HG03378 (cell line): ENCODE measurements at regions not wholly inside any gene's neighbourhood (a gene's known extent, or its start where the extent isn't known, plus 50 kb on each side); places are given as distances from the start of the nearest gene placed in this dataset.
"Not testable (repeated sequence)": the region's sequence is repeated elsewhere in the genome, so short reads cannot be mapped to it uniquely, and the experiment has no call there.

Experiments used
- ATAC-seq: cut with Tn5 transposase; IDR thresholded peaks from one replicate; pipeline ENCODE4 v1.9.1; 2021; ENCODE audit warnings: mild to moderate bottlenecking, moderate library complexity; ENCODE audit not compliant: unreplicated experiment

- ATAC-seq: no peak
These were observed 176.6 kb downstream of the JCAD start for GRCh38 chr10:29882766-29883165.

DNA sequence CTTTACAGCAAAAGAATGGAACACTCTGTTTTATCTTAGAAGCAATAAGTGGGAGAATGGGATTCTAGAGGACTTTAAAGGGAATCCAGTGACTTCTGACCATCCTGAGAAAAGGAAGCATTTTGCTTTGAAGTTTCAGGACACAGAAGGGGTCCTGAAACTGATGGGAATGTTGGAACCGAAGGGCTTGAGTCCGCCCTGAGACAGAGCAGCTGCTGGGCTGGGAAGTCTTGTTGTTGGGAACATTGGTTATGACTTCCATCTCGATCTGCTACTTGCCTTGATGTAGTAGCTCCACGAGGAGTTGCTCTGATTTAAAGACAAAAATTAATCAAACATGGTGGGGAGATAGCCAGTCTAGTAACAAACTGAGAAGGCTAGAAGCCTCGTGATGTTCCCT, 177.6 kb downstream of the JCAD start:
- ATAC-seq: no peak

- no peak for ATAC-seq
These were observed 178.0 kb downstream of the JCAD start for GRCh38 chr10:29881336-29881771.

DNA sequence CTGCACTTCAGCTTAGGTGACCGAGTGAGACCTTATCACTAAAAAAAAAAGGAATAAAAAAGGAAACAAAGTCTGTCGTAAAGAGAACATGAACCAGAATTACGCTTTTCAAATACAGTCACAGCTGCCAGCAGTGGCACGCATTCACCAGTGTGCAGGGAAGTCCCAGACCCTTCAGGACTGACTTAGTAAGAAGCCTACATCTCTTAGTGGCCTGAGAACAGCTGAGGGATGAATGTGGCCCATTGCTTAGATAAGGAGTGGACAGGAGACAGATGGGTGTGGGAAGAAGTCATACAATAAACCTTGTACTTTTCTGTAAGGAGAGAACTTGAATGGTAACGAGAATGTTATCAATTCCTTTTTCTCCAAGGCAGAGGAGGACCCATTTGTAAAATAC, 178.5 kb downstream of the JCAD start:
- no peak for ATAC-seq

- no peak for ATAC-seq
These were observed 179.5 kb downstream of the JCAD start for GRCh38 chr10:29879862-29880261.

DNA sequence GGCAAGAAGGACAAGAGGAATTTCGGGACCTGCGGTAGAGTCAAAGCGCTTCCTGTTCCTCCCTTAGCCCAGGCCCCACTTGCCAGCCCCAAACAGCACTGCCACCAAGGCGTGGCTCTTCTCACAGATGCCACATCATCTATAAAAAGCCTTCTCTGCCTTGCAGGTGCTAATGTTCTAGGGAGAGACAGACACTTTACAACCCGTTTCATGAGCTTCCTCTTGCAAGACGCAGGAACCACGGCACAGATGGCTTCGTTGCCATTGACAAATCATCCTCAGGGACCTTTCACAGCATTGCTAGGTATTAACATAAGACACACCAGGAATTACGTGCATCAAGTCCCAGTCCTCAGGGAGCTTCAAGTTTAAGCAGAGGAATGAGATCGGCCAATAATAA, 180.9 kb downstream of the JCAD start:
- no peak for ATAC-seq

- ATAC-seq: no peak
These were observed 181.4 kb downstream of the JCAD start for GRCh38 chr10:29877793-29878491.

DNA sequence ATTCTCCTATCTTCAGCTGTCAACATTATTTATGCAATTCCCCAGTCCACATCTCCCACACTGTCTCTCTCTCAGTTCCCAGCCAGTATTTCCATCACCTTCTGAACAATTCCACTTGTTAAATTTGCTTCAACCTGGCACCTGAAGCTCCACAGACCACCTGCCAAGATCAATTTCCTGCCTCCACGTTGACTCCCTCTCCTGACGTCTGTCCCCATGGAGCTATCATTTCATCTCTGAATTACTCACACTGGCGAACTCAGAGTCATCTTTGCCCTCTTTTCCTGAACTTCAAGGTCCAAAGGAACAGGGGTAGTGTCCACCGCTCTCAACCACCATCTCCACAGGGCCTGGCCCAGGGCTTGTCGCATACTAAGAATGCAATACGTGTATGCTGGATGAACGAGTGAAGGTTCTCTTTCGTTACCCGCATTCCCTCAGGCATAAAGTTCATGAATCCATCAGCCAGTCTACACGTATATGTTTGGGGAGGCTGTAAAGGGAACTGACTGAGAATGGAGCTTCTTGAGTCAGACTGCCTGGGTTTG, 183.3 kb downstream of the JCAD start:
- no peak for ATAC-seq

DNA sequence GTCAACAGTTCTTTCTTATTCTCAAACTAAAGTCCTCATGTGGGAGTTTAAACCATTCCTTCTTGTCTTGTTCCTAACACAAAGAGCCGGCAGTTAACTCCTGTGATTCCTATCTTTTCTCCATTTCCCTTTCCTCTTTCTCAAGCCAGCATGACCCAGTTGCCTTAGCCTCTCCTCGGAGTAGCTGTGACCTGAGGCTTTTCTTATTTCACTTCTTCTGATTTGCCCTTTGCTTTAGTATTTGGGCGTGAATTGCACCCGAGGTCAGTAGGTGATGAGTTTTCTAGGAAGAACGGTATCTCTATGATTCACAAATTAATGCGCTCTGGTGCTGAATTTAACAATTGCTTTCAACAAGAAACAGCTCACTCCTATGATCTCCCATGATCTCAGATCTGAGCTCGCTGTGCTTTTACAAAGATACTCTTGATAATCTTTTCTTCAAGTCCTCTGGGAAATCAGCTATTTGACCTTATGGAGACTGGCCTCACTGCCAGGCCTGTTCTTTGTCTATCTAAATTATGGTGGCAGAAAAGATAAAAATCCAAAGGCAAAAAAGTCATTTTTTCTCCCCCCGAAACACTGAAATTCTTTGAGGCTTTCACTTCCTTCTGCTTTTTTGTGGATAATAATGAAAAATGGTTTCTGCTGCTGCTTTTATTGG, 184.6 kb downstream of the JCAD start:
- no peak for ATAC-seq

- no peak for ATAC-seq
These were observed 185.4 kb downstream of the JCAD start for GRCh38 chr10:29873941-29874484.

GRCh38 chr10:29870522-29871044, 188.8 kb downstream of the JCAD start:
- ATAC-seq: no peak

DNA sequence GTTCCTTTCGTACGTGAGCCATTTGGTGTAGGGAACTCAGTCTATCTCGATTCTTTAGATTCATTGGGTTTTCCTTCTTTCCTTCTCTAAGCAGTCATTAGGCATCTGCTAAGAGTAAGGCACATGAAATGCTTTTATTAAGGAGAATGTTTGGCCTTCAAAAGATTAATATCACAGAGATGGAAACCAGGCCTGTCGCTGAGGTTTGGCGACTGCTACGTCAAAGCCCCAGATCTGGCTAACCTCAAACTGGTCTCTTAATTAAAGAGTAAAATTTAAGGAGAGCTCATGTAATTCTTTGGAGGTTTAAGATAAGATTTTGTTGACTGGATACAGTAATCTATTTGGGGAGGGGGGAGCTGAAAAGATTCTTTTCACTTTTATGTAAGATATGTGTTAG, 189.8 kb downstream of the JCAD start:
- no peak for ATAC-seq

- ATAC-seq: no peak
These were observed 193.0 kb downstream of the JCAD start for GRCh38 chr10:29866356-29866755.

DNA sequence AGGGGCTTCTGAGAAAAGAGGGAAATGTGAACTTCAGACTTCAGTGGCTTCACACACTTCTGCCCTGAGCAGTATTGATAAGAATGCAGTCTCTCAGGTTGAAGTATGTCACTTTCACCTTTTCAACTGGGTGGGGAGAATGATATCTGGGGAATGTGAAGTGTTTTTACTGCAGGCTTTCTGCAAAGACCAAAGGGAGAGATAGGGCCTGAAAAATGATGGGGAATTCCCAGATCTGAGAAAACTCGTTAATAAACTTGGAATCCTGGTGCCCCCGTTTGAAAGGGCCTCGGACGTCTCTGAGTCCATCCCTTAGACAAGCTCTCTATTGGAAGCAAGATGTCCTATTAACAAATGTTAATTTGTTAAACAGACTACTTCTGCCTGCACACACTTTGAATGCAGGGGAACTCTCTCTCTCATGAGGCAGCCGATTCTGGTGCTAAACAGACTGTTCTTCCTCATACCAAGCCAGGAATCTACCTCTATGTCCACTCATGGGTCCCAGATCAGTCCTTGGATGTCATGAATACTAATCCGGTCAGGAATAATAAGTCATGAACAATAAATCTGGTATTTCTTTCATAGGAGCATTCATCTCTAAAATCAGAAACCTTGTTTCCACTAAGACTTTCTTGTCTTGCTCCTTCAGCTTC, 193.6 kb downstream of the JCAD start:
- no peak for ATAC-seq

- no peak for ATAC-seq
These were observed 196.3 kb downstream of the JCAD start for GRCh38 chr10:29862923-29863614.

DNA sequence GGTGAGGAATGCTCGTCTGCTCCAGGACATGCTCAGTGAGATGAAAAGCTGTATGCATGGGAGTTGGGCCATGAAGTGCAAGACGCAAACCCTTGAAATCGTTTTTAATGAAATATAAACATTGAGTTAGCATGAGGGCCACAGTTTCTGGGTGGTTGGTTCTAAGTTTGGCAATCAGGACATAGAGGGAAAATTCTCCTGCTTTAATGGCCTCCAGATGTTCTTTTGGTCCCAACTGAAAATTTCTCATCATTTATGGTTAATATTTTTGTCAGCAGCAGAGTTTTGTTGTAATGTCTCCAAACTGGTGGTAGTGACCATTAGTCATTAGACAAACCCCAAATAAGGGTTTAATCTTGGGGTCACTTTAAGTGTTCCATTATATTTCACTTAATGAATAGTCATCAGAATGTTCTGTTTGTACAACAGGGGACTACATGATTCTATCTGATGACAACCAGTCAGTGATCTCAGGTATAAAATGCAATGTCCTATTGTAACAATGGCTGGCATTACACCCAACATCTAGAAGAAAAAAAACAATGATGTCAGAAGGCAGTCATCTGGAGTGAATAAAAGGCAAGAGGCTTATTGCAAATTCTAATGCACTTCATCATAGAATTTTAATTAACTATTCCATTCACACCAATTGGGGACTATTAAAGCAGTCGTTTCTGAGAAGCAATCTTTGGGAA, 197.4 kb downstream of the JCAD start:
- no peak for ATAC-seq

DNA sequence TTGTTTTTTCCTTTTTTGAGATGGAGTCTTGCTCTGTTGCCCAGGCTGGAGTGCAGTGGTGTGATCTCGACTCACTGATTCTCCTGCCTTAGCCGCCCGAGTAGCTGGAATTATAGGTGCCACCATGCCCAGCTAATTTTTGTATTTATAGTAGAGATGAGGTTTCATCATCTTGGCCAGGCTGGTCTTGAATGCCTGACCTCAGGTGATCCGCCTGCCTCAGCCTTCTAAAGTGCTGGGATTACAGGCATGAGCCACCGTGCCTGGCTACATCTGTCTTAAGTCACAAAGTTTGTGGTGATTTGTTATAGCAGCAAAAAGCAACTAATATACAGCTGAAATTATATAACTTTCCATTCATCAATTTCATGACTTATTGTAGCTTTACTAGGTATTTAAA, 198.2 kb downstream of the JCAD start:
- ATAC-seq: not testable (repeated sequence)

DNA sequence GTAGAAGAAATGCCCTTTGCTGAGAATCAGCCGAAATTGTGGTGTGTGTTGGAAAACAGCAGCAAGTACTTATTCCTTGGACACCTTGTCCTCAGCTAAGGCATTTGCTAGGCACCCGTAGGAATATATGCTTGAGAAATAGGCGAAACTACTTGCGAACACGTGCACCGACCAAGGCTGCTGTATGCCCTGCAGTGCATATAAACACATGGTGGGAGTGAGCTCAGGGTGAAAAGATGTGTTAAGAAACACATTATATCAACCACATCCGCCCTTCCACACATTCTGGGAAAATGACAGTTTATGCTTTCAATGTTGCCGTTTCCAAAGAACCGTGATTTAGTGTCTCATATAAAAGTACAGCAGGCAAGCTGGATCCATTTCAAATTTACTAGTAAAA, 199.2 kb downstream of the JCAD start:
- no peak for ATAC-seq

- ATAC-seq: no peak
These were observed 199.8 kb downstream of the JCAD start for GRCh38 chr10:29859521-29860130.
